Breast epithelium (tissue), 4 donors: ENCODE measurements at regions not wholly inside any gene's neighbourhood (a gene's known extent, or its start where the extent isn't known, plus 50 kb on each side); places are given as distances from the start of the nearest gene placed in this dataset.

Experiments
- DNase-seq, 2 donors: peaks; one replicate each; pipeline ENCODE4 v3.0.0-alpha.2; 2019; ENCODE audit warnings: low spot score in 2 of 2
- H3K27ac ChIP-seq, 2 donors: fragments of 200-600 bp; sonication (generic) in 1 of 2; one replicate each; pipeline ENCODE4 v1.5.1; 2016 to 2019; ENCODE audit warnings: mild to moderate bottlenecking in 1 of 2
- H3K27me3 ChIP-seq, 2 donors: fragments of 200-600 bp; sonication (generic) in 1 of 2; one replicate each; pipeline versions ENCODE4 v1.5.1 to v1.6.0; 2017 to 2019; ENCODE audit warnings: control low read depth in 1 of 2, mild to moderate bottlenecking in 1 of 2
- H3K36me3 ChIP-seq: fragments of 200-600 bp; one replicate; pipeline ENCODE4 v1.5.1; 2019
- H3K4me1 ChIP-seq, 2 donors: fragments of 200-600 bp; sonication (generic); one replicate each; pipeline ENCODE4 v1.5.1; 2016 to 2019; ENCODE audit warnings: control low read depth in 1 of 2
- H3K4me3 ChIP-seq, 3 donors: fragments of 200-600 bp; sonication (generic); 1 replicate in 2 of 3; 2 replicates in 1 of 3; pipeline ENCODE4 v1.5.1; 2016 to 2019; ENCODE audit warnings: mild to moderate bottlenecking in 3 of 3, moderate library complexity in 2 of 3
- H3K9me3 ChIP-seq, 2 donors: fragments of 200-600 bp; sonication (generic) in 1 of 2; one replicate each; pipeline ENCODE4 v1.5.1; 2016 to 2019; ENCODE audit warnings: control low read depth in 1 of 2
- CTCF ChIP-seq, 3 donors: fragments of 450-650 bp; IDR thresholded peaks; one replicate each; pipeline ENCODE4 v1.5.1; 2016 to 2017; ENCODE audit warnings: antibody characterized with exemption in 3 of 3, mild to moderate bottlenecking in 3 of 3, moderate library complexity in 3 of 3
- POLR2A ChIP-seq: fragments of 450-650 bp; IDR thresholded peaks from one replicate; pipeline ENCODE4 v1.6.1; 2016; ENCODE audit warnings: antibody characterized with exemption, mild to moderate bottlenecking, moderate library complexity
- POLR2AphosphoS5 ChIP-seq, 3 donors: sonication (generic); formaldehyde crosslinking; IDR thresholded peaks; one replicate each; pipeline ENCODE4 v1.6.1; 2017; ENCODE audit warnings: antibody characterized with exemption in 3 of 3
- intact Hi-C: fragments of 100-400 bp; cut with DNase I; formaldehyde crosslinking; loops from one replicate; pipeline ENCODE4 v1.15.1; 2023; ENCODE audit warnings: low total_unique reads

GRCh38 chr11:33646629-33647028 is 54.0 kb downstream of the C11orf91 start:
- no peaks in the 10 kb centered on the region for H3K36me3 ChIP-seq
- DNase-seq: no peak
- no peak overlapping the region for H3K4me3 ChIP-seq
- H3K27me3 ChIP-seq: no peaks in the 10 kb centered on the region
- H3K4me1 ChIP-seq: no peaks in the 10 kb centered on the region
- no peak for TF ChIP-seq POLR2AphosphoS5 (IDR thresholded peaks at IDR 0.05)
- no peak for TF ChIP-seq CTCF (IDR thresholded peaks at IDR 0.05)
- TF ChIP-seq POLR2A: no peak
- no peaks in the 10 kb centered on the region for H3K9me3 ChIP-seq
- intact Hi-C loops: no loop called here
- H3K27ac ChIP-seq: no peak overlapping the region

- intact Hi-C loops: no loop called here
- no peak for DNase-seq
These were observed 54.5 kb downstream of the C11orf91 start for GRCh38 chr11:33646168-33646567.

GRCh38 chr11:33645686-33646085 is 54.9 kb downstream of the C11orf91 start:
- TF ChIP-seq POLR2A: no peak
- no peak for TF ChIP-seq CTCF (IDR thresholded peaks at IDR 0.05)
- intact Hi-C loops: no loop called here
- H3K4me3 ChIP-seq: no peak overlapping the region
- H3K27me3 ChIP-seq: no peaks in the 10 kb centered on the region
- no peak overlapping the region for H3K27ac ChIP-seq
- H3K4me1 ChIP-seq: no peaks in the 10 kb centered on the region
- no peak for DNase-seq
- no peaks in the 10 kb centered on the region for H3K36me3 ChIP-seq
- no peaks in the 10 kb centered on the region for H3K9me3 ChIP-seq

More at GRCh38 chr11:33646168-33646567, 54.5 kb downstream of the C11orf91 start:
- Histone ChIP-seq H3K27me3 (no peaks in the 10 kb centered on the region), H3K9me3 (no peaks in the 10 kb centered on the region), H3K36me3 (no peaks in the 10 kb centered on the region), H3K4me1 (no peaks in the 10 kb centered on the region), H3K27ac (no peak overlapping the region), H3K4me3 (no peak overlapping the region)
- no peak for TF ChIP-seq POLR2A
- no peak for TF ChIP-seq CTCF (IDR thresholded peaks at IDR 0.05)
- no peak for TF ChIP-seq POLR2AphosphoS5 (IDR thresholded peaks at IDR 0.05)

GRCh38 chr11:33643167-33643824 is 57.3 kb downstream of the C11orf91 start:
- Histone ChIP-seq H3K4me3 (no peak overlapping the region), H3K36me3 (no peaks in the 10 kb centered on the region), H3K9me3 (no peaks in the 10 kb centered on the region), H3K27me3 (no peaks in the 10 kb centered on the region), H3K4me1 (no peaks in the 10 kb centered on the region), H3K27ac (no peak overlapping the region)
- intact Hi-C loops: no loop called here
- no peak for DNase-seq
- TF ChIP-seq POLR2AphosphoS5 (IDR thresholded peaks at IDR 0.05): no peak

- H3K4me1 ChIP-seq: no peaks in the 10 kb centered on the region
- intact Hi-C loops: no loop called here
- no peak overlapping the region for H3K4me3 ChIP-seq
- no peak for TF ChIP-seq POLR2A
- no peak for TF ChIP-seq POLR2AphosphoS5 (IDR thresholded peaks at IDR 0.05)
- no peaks in the 10 kb centered on the region for H3K36me3 ChIP-seq
- no peaks in the 10 kb centered on the region for H3K9me3 ChIP-seq
- no peak for DNase-seq
- no peak overlapping the region for H3K27ac ChIP-seq
- H3K27me3 ChIP-seq: no peaks in the 10 kb centered on the region
These were observed 58.0 kb downstream of the C11orf91 start for GRCh38 chr11:33642461-33643166.

- DNase-seq: no peak
- Histone ChIP-seq H3K4me1 (no peaks in the 10 kb centered on the region), H3K9me3 (no peaks in the 10 kb centered on the region), H3K27ac (no peak overlapping the region), H3K36me3 (no peaks in the 10 kb centered on the region), H3K27me3 (no peaks in the 10 kb centered on the region), H3K4me3 (no peak overlapping the region)
- TF ChIP-seq CTCF (IDR thresholded peaks at IDR 0.05) (no peak), POLR2A (no peak), POLR2AphosphoS5 (IDR thresholded peaks at IDR 0.05) (no peak)
- intact Hi-C loops: no loop called here
These were observed 59.8 kb downstream of the C11orf91 start for GRCh38 chr11:33640730-33641371.
